GM12878 (cell line): ENCODE measurements at regions not wholly inside any gene's neighbourhood (a gene's known extent, or its start where the extent isn't known, plus 50 kb on each side); places are given as distances from the start of the nearest gene placed in this dataset.

Source experiments
- ATAC-seq: fragments of 200-7000 bp; cut with Tn5 transposase; 3 replicates; pipeline ENCODE4 v1.9.1; 2020; ENCODE audit warnings: mild to moderate bottlenecking, moderate library complexity
- BruUV-seq: library from RNA; stranded (reverse); fragments of 400-500 nt; replicated peaks from 2 replicates; lab custom pipeline; 2021; lab: Mats Ljungman, UMichigan
- CTCF ChIA-PET: fragments of 300-600 bp; sonication (Branson Sonifier 250); formaldehyde crosslinking; extraction: SDS; loops from one replicate; lab custom pipeline; 2021; ENCODE audit warnings: inconsistent platforms; lab: Yijun Ruan, JAX
- POLR2A ChIA-PET: fragments of 350-600 bp; formaldehyde crosslinking; extraction: SDS; loops from one replicate; lab custom pipeline; 2021; ENCODE audit warnings: inconsistent platforms; lab: Charles Lee
- RAD21 ChIA-PET: fragments of 300-600 bp; sonication (Branson Sonifier 250); formaldehyde crosslinking; loops from one replicate; lab custom pipeline; 2023; ENCODE audit warnings: antibody characterized with exemption; ENCODE audit not compliant: unreplicated experiment; lab: Charles Lee
- SMC1A ChIA-PET: fragments of 300-600 bp; sonication (Branson Sonifier 250); formaldehyde crosslinking; loops from one replicate; lab custom pipeline; 2023; ENCODE audit not compliant: unreplicated experiment, uncharacterized antibody; lab: Charles Lee
- DNase-seq: peaks from one replicate; pipeline ENCODE4 v3.0.0-alpha.2; 2011; ENCODE audit warnings: low read depth, low spot score
- FAIRE-seq: peaks from 3 replicates; lab custom pipeline; 2011; peaks lifted over from hg19 to GRCh38; lab: Jason Lieb, UNC
- H2AFZ ChIP-seq: 2 replicates; pipeline ENCODE4 v1.6.0; 2011; ENCODE audit warnings: low read depth, low read length, control low read depth; ENCODE audit not compliant: control insufficient read depth
- H3K27ac ChIP-seq: 2 replicates; pipeline ENCODE4 v1.5.1; 2011; ENCODE audit warnings: control low read depth; ENCODE audit not compliant: control insufficient read depth, insufficient read depth
- H3K27me3 ChIP-seq, 2 experiments: replicated peaks in 1 of 2; 2 replicates each; pipeline versions ENCODE4 v1.6.0 to v1.6.1; 2011; ENCODE audit warnings: low read length in 1 of 2; ENCODE audit not compliant: control insufficient read depth in 2 of 2, insufficient read depth in 2 of 2
- H3K36me3 ChIP-seq, 2 experiments: 2 replicates each; pipeline ENCODE4 v1.5.1; 2011; ENCODE audit warnings: low read length in 1 of 2; ENCODE audit not compliant: control insufficient read depth in 2 of 2, insufficient read depth in 2 of 2
- H3K4me1 ChIP-seq: 2 replicates; pipeline ENCODE4 v1.6.1; 2011; ENCODE audit warnings: mild to moderate bottlenecking, low read length, moderate library complexity, mixed read lengths; ENCODE audit not compliant: control insufficient read depth, insufficient read depth
- H3K4me2 ChIP-seq: 2 replicates; pipeline ENCODE4 v1.6.0; 2011; ENCODE audit warnings: control low read depth; ENCODE audit not compliant: control insufficient read depth, insufficient read depth
- H3K4me3 ChIP-seq: fragments of 200-600 bp; sonication (generic); 2 replicates; pipeline ENCODE4 v1.5.1; 2016
- H3K79me2 ChIP-seq: 2 replicates; pipeline ENCODE4 v1.6.0; 2011; ENCODE audit warnings: low read length; ENCODE audit not compliant: control insufficient read depth, insufficient read depth
- H3K9ac ChIP-seq: 2 replicates; pipeline ENCODE4 v1.8.0; 2011; ENCODE audit warnings: low read length, control low read depth, mixed read lengths; ENCODE audit not compliant: control insufficient read depth, insufficient read depth
- H3K9me3 ChIP-seq: replicated peaks from 3 replicates; pipeline ENCODE4 v1.5.1; 2011; ENCODE audit warnings: mild to moderate bottlenecking, low read length; ENCODE audit not compliant: control insufficient read depth, insufficient read depth
- H4K20me1 ChIP-seq: 2 replicates; pipeline ENCODE4 v1.6.0; 2011; ENCODE audit not compliant: control insufficient read depth, insufficient read depth
- CEBPZ ChIP-seq: fragments of 150-350 bp; IDR thresholded peaks from 2 replicates; pipeline ENCODE4 v1.6.1; 2016; ENCODE audit warnings: low read depth, low read length
- E2F4 ChIP-seq: IDR thresholded peaks from 2 replicates; pipeline ENCODE4 v1.6.1; 2012; ENCODE audit warnings: low read depth, low read length, improper control_type of control experiment
- GATAD2B ChIP-seq: fragments of 450-650 bp; conservative IDR thresholded peaks from 2 replicates; pipeline ENCODE4 v1.6.1; 2017; ENCODE audit warnings: low read depth, mild to moderate bottlenecking, moderate library complexity
- MTA3 ChIP-seq: IDR thresholded peaks from 2 replicates; pipeline ENCODE4 v1.6.1; 2012; ENCODE audit warnings: low read length, inconsistent platforms, borderline replicate concordance
- NFXL1 ChIP-seq: fragments of 450-650 bp; IDR thresholded peaks from 2 replicates; pipeline ENCODE4 v1.6.1; 2017; ENCODE audit warnings: antibody characterized with exemption, mild to moderate bottlenecking, borderline replicate concordance
- ZNF384 ChIP-seq: IDR thresholded peaks from 2 replicates; pipeline ENCODE4 v1.6.1; 2012; ENCODE audit warnings: low read depth, mild to moderate bottlenecking, low read length, improper control_type of control experiment, borderline replicate concordance
- WGBS: methylation state at CpG from one replicate; pipeline ENCODE4 v1.1.6; 2016; ENCODE audit warnings: low lambda C conversion rate; ENCODE audit not compliant: insufficient replicate concordance, insufficient coverage; ENCODE audit errors: missing lambda C conversion rate; 5-methylcytosine and 5-hydroxymethylcytosine counted together
- in situ Hi-C: fragments of 300-500 bp; cut with MboI; formaldehyde crosslinking; loops from 9 replicates; pipeline ENCODE4 v1.14.3; 2018; ENCODE audit warnings: mixed read lengths
- intact Hi-C: fragments of 100-400 bp; cut with micrococcal nuclease; formaldehyde crosslinking; loops from one replicate; pipeline ENCODE4 v1.14.2; 2022; ENCODE audit not compliant: unreplicated experiment

- TF ChIP-seq CEBPZ (no peak), GATAD2B (no peak)
Measured at GRCh38 chr12:70096759-70097410, 146.3 kb upstream of the CNOT2 start (continued).

- in situ Hi-C loops (no loop called here), intact Hi-C loops (no loop called here)
- RAD21 ChIA-PET, result no interaction called here
- no peak overlapping the region for H3K4me2 ChIP-seq
- H3K36me3 ChIP-seq, result no peaks in the 10 kb centered on the region
- H4K20me1 ChIP-seq, result no peaks in the 10 kb centered on the region
- CTCF ChIA-PET, result no interaction called here
- BruUV-seq, result no TSS peak
- no peak for TF ChIP-seq ZNF384
- TF ChIP-seq NFXL1, result no peak
- TF ChIP-seq MTA3, result no peak
- TF ChIP-seq E2F4, result no peak
- no peak overlapping the region for H3K4me3 ChIP-seq
- no peaks in the 10 kb centered on the region for H3K27me3 ChIP-seq
- no peaks in the 10 kb centered on the region for H3K4me1 ChIP-seq
- ATAC-seq (no peak), FAIRE-seq (no peak), DNase-seq (no peak)
- SMC1A ChIA-PET, result interaction anchor here (0.7 to 1.3 kb wide), 2 partner anchors 8 to 273 kb away, joined by 3 read pairs; no protein-coding TSS in a partner anchor
- H3K9ac ChIP-seq, result no peak overlapping the region
- no peak overlapping the region for H2AFZ ChIP-seq
- no peaks in the 10 kb centered on the region for H3K79me2 ChIP-seq
- H3K27ac ChIP-seq, result no peak overlapping the region
- WGBS, result 0% methylated on average over 1 of the region's 1 CpG
- H3K9me3 ChIP-seq, result no peaks in the 10 kb centered on the region
- POLR2A ChIA-PET, result interaction anchor here (1.0 kb wide), 1 partner anchor 19 kb away, joined by 3 read pairs; no protein-coding TSS in a partner anchor
Measured at GRCh38 chr12:70101064-70101463, 142.2 kb upstream of the CNOT2 start.
